ENCODE measurements at regions not wholly inside any gene's neighbourhood (a gene's known extent, or its start where the extent isn't known, plus 50 kb on each side); places are given as distances from the start of the nearest gene placed in this dataset.

GRCh38 chr2:129721846-129722245, 257.6 kb upstream of the RAB6C start:
- DNase-seq (ENCODE audit: extremely low read depth, low read depth): no peak
- TF ChIP-seq CTCF (IDR thresholded peaks at IDR 0.05; ENCODE audit: low read depth, low read length, missing control alignments): no peak
- H3K4me3 ChIP-seq (replicated peaks; ENCODE audit: low read depth, low read length): no peak overlapping the region

- no peak for DNase-seq (ENCODE audit: extremely low read depth, low read depth)
- no peak overlapping the region for H3K4me3 ChIP-seq (replicated peaks; ENCODE audit: low read depth, low read length)
- TF ChIP-seq CTCF (IDR thresholded peaks at IDR 0.05; ENCODE audit: low read depth, low read length, missing control alignments): no peak
Observed at GRCh38 chr2:129722306-129723019, 257.0 kb upstream of the RAB6C start.

DNA sequence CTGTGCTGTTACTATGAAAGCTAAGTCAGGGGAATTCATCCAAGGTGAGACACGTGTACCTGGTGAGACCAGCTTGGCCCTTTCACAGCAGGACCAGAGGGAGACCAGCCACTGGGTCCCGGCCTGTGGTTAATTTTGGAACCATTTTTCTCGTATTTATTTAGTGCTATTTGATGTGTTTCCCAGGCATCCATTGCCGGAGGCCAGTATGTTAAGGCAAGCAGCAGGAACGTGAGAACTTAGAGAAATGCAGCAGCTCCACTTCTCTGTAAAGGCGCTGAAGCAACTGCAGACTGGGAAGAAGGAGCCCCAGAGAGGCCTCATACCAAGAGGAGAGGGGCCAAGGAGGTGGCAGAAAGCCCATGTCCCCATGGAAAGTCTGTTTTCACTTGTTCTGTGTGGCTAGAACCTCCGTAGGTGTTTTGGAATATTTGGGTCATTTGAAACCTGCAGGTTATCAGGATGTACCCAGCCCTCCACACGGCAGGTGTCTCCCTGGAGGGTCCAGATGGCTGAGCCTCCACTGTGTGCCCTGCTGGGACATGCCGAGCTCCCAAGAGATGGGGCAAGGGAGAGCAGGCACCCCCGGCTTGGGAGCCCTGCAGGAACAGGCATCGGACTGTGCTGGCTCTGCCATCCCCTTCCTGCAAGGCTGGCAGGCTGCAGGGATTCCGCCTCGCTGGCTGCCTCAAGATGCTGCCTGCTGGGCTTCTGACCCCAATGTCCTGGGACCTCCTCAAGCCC, 256.0 kb upstream of the RAB6C start:
- no peak overlapping the region for H3K4me3 ChIP-seq (replicated peaks; ENCODE audit: low read depth, low read length)
- DNase-seq (ENCODE audit: extremely low read depth, low read depth): no peak
- TF ChIP-seq CTCF (IDR thresholded peaks at IDR 0.05; ENCODE audit: low read depth, low read length, missing control alignments): no peak

- no peak for DNase-seq (ENCODE audit: extremely low read depth, low read depth)
- H3K4me3 ChIP-seq (replicated peaks; ENCODE audit: low read depth, low read length): no peak overlapping the region
- no peak for TF ChIP-seq CTCF (IDR thresholded peaks at IDR 0.05; ENCODE audit: low read depth, low read length, missing control alignments)
Observed at GRCh38 chr2:129724021-129724757, 255.3 kb upstream of the RAB6C start.

DNA sequence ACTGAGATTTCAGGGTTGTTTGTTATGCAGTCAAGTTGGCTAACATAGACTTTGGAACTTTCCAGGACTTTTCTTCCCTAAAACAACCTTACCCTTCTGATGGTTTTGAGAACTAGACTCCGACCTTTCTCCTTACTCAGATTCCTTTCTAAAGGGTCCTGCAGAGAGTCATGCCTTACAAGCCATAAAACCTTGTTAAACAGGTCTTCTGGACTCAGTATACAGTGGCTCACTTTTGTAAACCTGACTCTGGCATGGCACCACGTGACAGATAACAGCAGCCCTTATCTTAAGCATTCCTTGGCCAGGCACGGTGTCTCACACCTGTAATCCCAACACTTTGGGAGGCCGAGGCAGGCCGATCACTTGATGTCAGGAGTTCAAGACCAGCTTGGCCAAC, 253.2 kb upstream of the RAB6C start:
- TF ChIP-seq CTCF (IDR thresholded peaks at IDR 0.05; ENCODE audit: low read depth, low read length, missing control alignments): no peak
- H3K4me3 ChIP-seq (replicated peaks; ENCODE audit: low read depth, low read length): no peak overlapping the region
- DNase-seq (ENCODE audit: extremely low read depth, low read depth): no peak

- H3K4me3 ChIP-seq (replicated peaks; ENCODE audit: low read depth, low read length): no peak overlapping the region
- no peak for DNase-seq (ENCODE audit: extremely low read depth, low read depth)
- TF ChIP-seq CTCF (IDR thresholded peaks at IDR 0.05; ENCODE audit: low read depth, low read length, missing control alignments): no peak
Observed at GRCh38 chr2:129727286-129727685, 252.2 kb upstream of the RAB6C start.
